SK-N-SH (cell line): ENCODE measurements at regions not wholly inside any gene's neighbourhood (a gene's known extent, or its start where the extent isn't known, plus 50 kb on each side); places are given as distances from the start of the nearest gene placed in this dataset.

ENCODE experiments used
- ELF1 ChIP-seq: IDR thresholded peaks from 2 replicates; pipeline ENCODE4 v1.4.0; 2012
- EZH2phosphoT487 ChIP-seq: fragments of 200-600 bp; sonication (generic); IDR thresholded peaks from 2 replicates; pipeline ENCODE4 v1.6.1; 2017; ENCODE audit warnings: low read depth, mixed run types, mild to moderate bottlenecking, antibody characterized with exemption, moderate library complexity, borderline replicate concordance
- FOXJ3 ChIP-seq: sonication (generic); formaldehyde crosslinking; IDR thresholded peaks from 2 replicates; pipeline ENCODE4 v1.5.1; 2020; ENCODE audit warnings: mild to moderate bottlenecking, missing genetic modification reagents
- MAX ChIP-seq: IDR thresholded peaks from 2 replicates; pipeline ENCODE4 v1.4.0; 2012; ENCODE audit warnings: low read depth
- POLR2AphosphoS5 ChIP-seq: IDR thresholded peaks from 2 replicates; pipeline ENCODE4 v1.6.1; 2012; ENCODE audit warnings: low read depth, low read length
- RAD21 ChIP-seq: IDR thresholded peaks from 2 replicates; pipeline ENCODE4 v1.6.1; 2012; ENCODE audit warnings: mild to moderate bottlenecking, low read length
- TAF1 ChIP-seq: IDR thresholded peaks from 2 replicates; pipeline ENCODE4 v1.6.1; 2012; ENCODE audit warnings: low read depth, mild to moderate bottlenecking, low read length, moderate library complexity, borderline replicate concordance
- TF ChIP-seq, protein P1 (sequence below): fragments of 200-600 bp; sonication (generic); IDR thresholded peaks from 2 replicates; pipeline ENCODE4 v1.6.1; 2017; ENCODE audit warnings: antibody characterized with exemption, mild to moderate bottlenecking, moderate library complexity

GRCh38 chr2:176985871-176986270 lies 226.7 kb upstream of the HNRNPA3 start:
- TF ChIP-seq POLR2AphosphoS5 (no peak), EZH2phosphoT487 (no peak), MAX (no peak), FOXJ3 (CRISPR knock-in tag) (no peak), ELF1 (no peak), RAD21 (no peak), TAF1 (no peak)
- TF ChIP-seq, protein P1, sequence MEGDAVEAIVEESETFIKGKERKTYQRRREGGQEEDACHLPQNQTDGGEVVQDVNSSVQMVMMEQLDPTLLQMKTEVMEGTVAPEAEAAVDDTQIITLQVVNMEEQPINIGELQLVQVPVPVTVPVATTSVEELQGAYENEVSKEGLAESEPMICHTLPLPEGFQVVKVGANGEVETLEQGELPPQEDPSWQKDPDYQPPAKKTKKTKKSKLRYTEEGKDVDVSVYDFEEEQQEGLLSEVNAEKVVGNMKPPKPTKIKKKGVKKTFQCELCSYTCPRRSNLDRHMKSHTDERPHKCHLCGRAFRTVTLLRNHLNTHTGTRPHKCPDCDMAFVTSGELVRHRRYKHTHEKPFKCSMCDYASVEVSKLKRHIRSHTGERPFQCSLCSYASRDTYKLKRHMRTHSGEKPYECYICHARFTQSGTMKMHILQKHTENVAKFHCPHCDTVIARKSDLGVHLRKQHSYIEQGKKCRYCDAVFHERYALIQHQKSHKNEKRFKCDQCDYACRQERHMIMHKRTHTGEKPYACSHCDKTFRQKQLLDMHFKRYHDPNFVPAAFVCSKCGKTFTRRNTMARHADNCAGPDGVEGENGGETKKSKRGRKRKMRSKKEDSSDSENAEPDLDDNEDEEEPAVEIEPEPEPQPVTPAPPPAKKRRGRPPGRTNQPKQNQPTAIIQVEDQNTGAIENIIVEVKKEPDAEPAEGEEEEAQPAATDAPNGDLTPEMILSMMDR: no peak
